Large intestine (tissue), 3 donors: ENCODE measurements at regions not wholly inside any gene's neighbourhood (a gene's known extent, or its start where the extent isn't known, plus 50 kb on each side); places are given as distances from the start of the nearest gene placed in this dataset.

Experiments
- DNase-seq, 2 donors: peaks; one replicate each; pipeline versions ENCODE4 v3.0.0 to v3.0.0-alpha.2; 2013
- H3K27ac ChIP-seq: one replicate; pipeline ENCODE4 v1.5.1; 2013; ENCODE audit warnings: low read length
- H3K27me3 ChIP-seq: 2 replicates; pipeline ENCODE4 v1.6.1; 2013; ENCODE audit warnings: low read length; ENCODE audit not compliant: control insufficient read depth, insufficient read depth
- H3K36me3 ChIP-seq: 2 replicates; pipeline ENCODE4 v1.6.1; 2013; ENCODE audit warnings: low read length; ENCODE audit not compliant: control insufficient read depth, insufficient read depth
- H3K4me1 ChIP-seq: one replicate; pipeline ENCODE4 v1.6.1; 2013; ENCODE audit warnings: low read length; ENCODE audit not compliant: control insufficient read depth, insufficient read depth
- H3K4me3 ChIP-seq: one replicate; pipeline ENCODE4 v1.5.1; 2013; ENCODE audit warnings: low read length
- H3K9me3 ChIP-seq: one replicate; pipeline ENCODE4 v1.6.1; 2013; ENCODE audit warnings: mild to moderate bottlenecking, low read depth, low read length, moderate library complexity; ENCODE audit not compliant: control insufficient read depth
- WGBS: methylation state at CpG from one replicate; pipeline ENCODE4 v1.1.5; 2013; ENCODE audit warnings: low lambda C conversion rate; ENCODE audit not compliant: insufficient coverage; 5-methylcytosine and 5-hydroxymethylcytosine counted together

DNA sequence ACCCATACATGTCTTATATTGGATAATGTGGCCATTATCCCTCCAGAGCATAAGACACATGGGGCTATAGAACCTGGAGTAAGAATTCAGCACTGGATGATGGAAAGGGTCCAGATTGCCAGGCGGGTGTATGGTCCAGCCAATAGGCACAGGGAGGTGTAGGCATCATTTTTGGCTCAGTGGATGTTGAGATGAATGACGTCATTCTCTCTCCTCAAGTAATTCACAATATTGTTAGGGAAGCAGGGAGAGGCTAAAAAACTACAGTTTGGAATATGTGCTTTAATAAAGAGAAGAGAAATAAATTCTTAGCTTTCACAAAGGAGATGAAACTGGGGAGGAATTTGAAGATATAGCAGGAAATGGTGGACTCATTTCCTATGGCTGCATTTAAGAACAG lies 461.1 kb upstream of the GOT2 start:
- no peak for DNase-seq
- H3K27ac ChIP-seq: no peak overlapping the region
- no peaks in the 10 kb centered on the region for H3K4me1 ChIP-seq
- WGBS: no CpG with 5 or more reads among the region's 2 CpGs
- no peaks in the 10 kb centered on the region for H3K9me3 ChIP-seq
- H3K27me3 ChIP-seq: no peaks in the 10 kb centered on the region
- H3K4me3 ChIP-seq: no peak overlapping the region
- H3K36me3 ChIP-seq: no peaks in the 10 kb centered on the region

- DNase-seq: no peak
- 100% methylated on average over 1 of the region's 2 CpGs for WGBS
- no peaks in the 10 kb centered on the region for H3K27me3 ChIP-seq
- H3K4me3 ChIP-seq: no peak overlapping the region
- H3K27ac ChIP-seq: no peak overlapping the region
- H3K9me3 ChIP-seq: no peaks in the 10 kb centered on the region
- no peaks in the 10 kb centered on the region for H3K36me3 ChIP-seq
- no peaks in the 10 kb centered on the region for H3K4me1 ChIP-seq
These were observed 459.5 kb upstream of the GOT2 start for GRCh38 chr16:59193637-59194036.

GRCh38 chr16:59192551-59193199 lies 458.6 kb upstream of the GOT2 start:
- no peaks in the 10 kb centered on the region for H3K9me3 ChIP-seq
- H3K4me3 ChIP-seq: no peak overlapping the region
- H3K4me1 ChIP-seq: no peaks in the 10 kb centered on the region
- H3K36me3 ChIP-seq: no peaks in the 10 kb centered on the region
- no peak overlapping the region for H3K27ac ChIP-seq
- no CpG with 5 or more reads among the region's 6 CpGs for WGBS
- no peaks in the 10 kb centered on the region for H3K27me3 ChIP-seq
- no peak for DNase-seq

GRCh38 chr16:59190731-59191130 lies 456.6 kb upstream of the GOT2 start:
- H3K27ac ChIP-seq: no peak overlapping the region
- DNase-seq: no peak

DNA sequence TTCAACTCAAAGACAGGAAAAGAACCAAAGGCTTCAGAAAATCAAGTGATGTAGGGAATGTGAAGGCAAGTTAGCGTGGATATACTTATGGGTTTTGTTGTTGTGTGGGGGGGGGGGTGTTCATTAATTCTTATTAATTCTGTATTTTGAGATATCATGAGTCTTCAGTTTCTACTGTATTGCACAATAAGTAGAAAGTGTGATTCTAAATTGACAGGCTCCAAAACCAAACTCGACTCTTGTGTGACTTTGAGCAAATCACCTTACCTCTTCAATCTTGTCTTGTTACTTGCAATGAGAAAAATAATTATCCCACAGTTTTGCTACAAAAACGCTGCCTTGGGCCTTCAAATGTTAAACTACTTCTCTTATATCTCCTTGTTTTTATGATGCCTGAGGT lies 453.9 kb upstream of the GOT2 start:
- no peaks in the 10 kb centered on the region for H3K36me3 ChIP-seq
- no peak overlapping the region for H3K27ac ChIP-seq
- no peak overlapping the region for H3K4me3 ChIP-seq
- H3K9me3 ChIP-seq: no peaks in the 10 kb centered on the region
- H3K27me3 ChIP-seq: no peaks in the 10 kb centered on the region
- WGBS: 100% methylated on average over 1 of the region's 3 CpGs
- DNase-seq: no peak
- no peaks in the 10 kb centered on the region for H3K4me1 ChIP-seq

More at GRCh38 chr16:59190731-59191130, 456.6 kb upstream of the GOT2 start:
- Histone ChIP-seq H3K27me3 (no peaks in the 10 kb centered on the region), H3K4me1 (no peaks in the 10 kb centered on the region), H3K9me3 (no peaks in the 10 kb centered on the region), H3K36me3 (no peaks in the 10 kb centered on the region), H3K4me3 (no peak overlapping the region)

DNA sequence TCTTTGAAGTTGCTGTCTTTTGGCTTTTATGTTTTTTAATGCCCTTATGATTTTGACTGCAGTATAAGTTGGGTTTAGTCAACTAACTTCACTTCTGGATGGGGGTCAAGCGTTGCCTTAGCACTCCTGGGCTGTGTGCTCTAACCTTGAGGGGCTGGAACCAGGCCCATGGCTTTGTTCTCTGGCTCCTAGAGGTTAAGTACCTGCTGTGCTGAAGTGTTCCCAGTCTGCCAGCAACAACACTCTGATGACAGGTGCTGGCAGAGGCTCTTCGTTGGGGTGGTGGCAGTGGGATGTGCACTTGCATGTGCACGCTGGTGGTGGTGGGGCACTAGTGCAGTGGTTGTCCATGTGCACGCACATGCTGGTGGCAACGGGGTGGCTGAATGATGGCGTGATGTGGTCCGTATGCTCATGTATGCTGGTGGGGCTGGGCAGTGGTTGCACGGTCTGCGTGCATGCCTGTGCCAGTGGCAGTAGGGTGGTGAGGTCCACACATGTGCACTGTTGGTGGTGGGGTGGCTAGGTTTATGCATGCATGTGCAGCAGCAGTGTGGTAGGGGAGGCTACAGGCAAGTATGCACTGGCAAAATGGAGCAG lies 447.8 kb upstream of the GOT2 start:
- H3K4me3 ChIP-seq: no peak overlapping the region
- DNase-seq: no peak
- H3K36me3 ChIP-seq: no peaks in the 10 kb centered on the region
- H3K9me3 ChIP-seq: no peaks in the 10 kb centered on the region
- H3K27me3 ChIP-seq: no peaks in the 10 kb centered on the region
- WGBS: no CpG with 5 or more reads among the region's 9 CpGs
- no peak overlapping the region for H3K27ac ChIP-seq
- no peaks in the 10 kb centered on the region for H3K4me1 ChIP-seq

GRCh38 chr16:59180083-59180476 lies 446.0 kb upstream of the GOT2 start:
- H3K9me3 ChIP-seq: no peaks in the 10 kb centered on the region
- no peak for DNase-seq
- H3K4me1 ChIP-seq: no peaks in the 10 kb centered on the region
- H3K4me3 ChIP-seq: no peak overlapping the region
- no peak overlapping the region for H3K27ac ChIP-seq
- H3K27me3 ChIP-seq: no peaks in the 10 kb centered on the region
- WGBS: 80% methylated on average over 1 of the region's 1 CpG
- no peaks in the 10 kb centered on the region for H3K36me3 ChIP-seq

GRCh38 chr16:59179446-59180082 lies 445.4 kb upstream of the GOT2 start:
- Histone ChIP-seq H3K27ac (no peak overlapping the region), H3K27me3 (no peaks in the 10 kb centered on the region), H3K36me3 (no peaks in the 10 kb centered on the region), H3K9me3 (no peaks in the 10 kb centered on the region), H3K4me3 (no peak overlapping the region), H3K4me1 (no peaks in the 10 kb centered on the region)
- 79% methylated on average over 2 of the region's 3 CpGs for WGBS
- no peak for DNase-seq

DNA sequence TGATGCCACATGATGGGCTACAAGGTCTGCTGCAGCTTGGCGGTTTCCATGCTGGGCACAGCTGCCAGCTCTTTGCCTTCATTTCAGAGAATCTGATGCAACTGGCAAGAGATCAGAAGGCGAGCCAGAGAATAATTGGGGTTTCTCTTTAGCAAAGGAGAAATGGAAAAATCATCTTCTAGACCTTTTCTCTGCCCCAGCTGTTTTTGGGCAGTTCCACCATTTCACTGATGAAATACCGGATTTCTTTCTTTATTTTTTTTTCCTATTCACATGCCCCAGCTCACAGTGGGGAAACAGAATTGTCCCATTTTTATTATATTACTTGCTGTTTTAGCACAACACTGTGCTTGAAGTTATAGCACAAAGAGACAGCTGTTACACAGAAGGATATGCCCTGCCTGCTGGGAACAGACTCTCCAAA lies 439.3 kb upstream of the GOT2 start:
- WGBS: 100% methylated on average over 1 of the region's 3 CpGs
- no peaks in the 10 kb centered on the region for H3K36me3 ChIP-seq
- DNase-seq: no peak
- H3K4me1 ChIP-seq: no peaks in the 10 kb centered on the region
- no peaks in the 10 kb centered on the region for H3K27me3 ChIP-seq
- no peaks in the 10 kb centered on the region for H3K9me3 ChIP-seq
- H3K4me3 ChIP-seq: no peak overlapping the region
- no peak overlapping the region for H3K27ac ChIP-seq

DNA sequence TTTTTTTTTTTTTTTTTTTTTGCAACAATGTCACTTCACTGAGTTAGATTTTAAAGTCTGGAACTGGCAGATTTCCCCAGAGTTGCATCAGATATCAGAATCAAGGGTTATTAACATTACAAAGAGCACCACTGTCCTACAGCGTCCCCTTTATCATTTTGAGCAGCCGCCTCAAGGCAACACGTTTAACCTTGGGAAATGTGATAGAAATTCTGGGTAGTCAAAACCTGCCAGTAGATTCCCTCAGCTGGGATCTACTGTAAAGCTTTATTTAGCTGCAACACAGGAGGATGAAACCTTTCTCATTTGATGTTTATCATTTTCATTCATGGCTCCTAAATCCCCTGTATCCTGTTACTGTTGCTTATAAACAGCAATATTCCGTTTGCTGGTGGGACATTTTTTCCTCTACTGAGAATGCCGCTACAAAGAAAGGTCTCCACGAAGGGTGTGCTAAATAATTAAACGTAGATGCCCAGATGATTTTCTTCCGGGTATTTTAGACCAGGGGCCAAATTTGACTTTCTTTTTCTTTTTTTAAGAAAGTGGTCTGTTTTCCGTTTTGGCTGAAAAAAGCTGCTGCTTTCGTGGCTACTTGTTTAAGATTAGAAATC lies 436.1 kb upstream of the GOT2 start:
- H3K4me1 ChIP-seq: no peaks in the 10 kb centered on the region
- H3K9me3 ChIP-seq: no peaks in the 10 kb centered on the region
- no peak overlapping the region for H3K4me3 ChIP-seq
- no peak overlapping the region for H3K27ac ChIP-seq
- DNase-seq: no peak
- no peaks in the 10 kb centered on the region for H3K36me3 ChIP-seq
- WGBS: 13% methylated on average over 4 of the region's 10 CpGs
- no peaks in the 10 kb centered on the region for H3K27me3 ChIP-seq
